K562 (cell line): ENCODE measurements at regions not wholly inside any gene's neighbourhood (a gene's known extent, or its start where the extent isn't known, plus 50 kb on each side); places are given as distances from the start of the nearest gene placed in this dataset.

Experiments used
- ATAC-seq: fragments of 200-7000 bp; cut with Tn5 transposase; 3 replicates; pipeline ENCODE4 v1.9.1; 2020; ENCODE audit warnings: moderate library complexity
- BruUV-seq: library from RNA; stranded (reverse); fragments of 400-500 nt; replicated peaks from 2 replicates; lab custom pipeline; 2021; lab: Mats Ljungman, UMichigan
- CTCF ChIA-PET: fragments of 300-600 bp; formaldehyde crosslinking; extraction: SDS; loops from one replicate; lab custom pipeline; 2021; ENCODE audit warnings: low intra/inter-chr PET ratio; lab: Yijun Ruan, JAX
- POLR2A ChIA-PET: fragments of 300-600, 350-650 bp; sonication (Branson Sonifier 250); formaldehyde crosslinking; extraction: SDS; loops from one replicate; lab custom pipeline; 2021; ENCODE audit warnings: antibody characterized with exemption, inconsistent platforms; lab: Yijun Ruan, JAX
- DNase-seq, 4 experiments: peaks; one replicate each; pipeline versions ENCODE4 v3.0.0 to v3.0.0-alpha.2; 2011 to 2018; ENCODE audit warnings: low spot score in 3 of 4, mixed read lengths in 3 of 4; ENCODE audit errors: extremely low read depth in 1 of 4
- FAIRE-seq: peaks from 2 replicates; lab custom pipeline; 2011; peaks lifted over from hg19 to GRCh38; lab: Jason Lieb, UNC
- H2AFZ ChIP-seq: 2 replicates; pipeline ENCODE4 v1.6.0; 2011; ENCODE audit warnings: low read depth, low read length, control low read depth, inconsistent platforms
- H3K27ac ChIP-seq: fragments of 200-600 bp; 3 replicates; pipeline ENCODE4 v1.8.0; 2011; ENCODE audit warnings: low read depth, mild to moderate bottlenecking, control low read depth, inconsistent platforms, low read length, moderate library complexity, mixed read lengths; ENCODE audit errors: extremely low read depth
- H3K27me3 ChIP-seq, 2 experiments: fragments of 300-600 bp in 1 of 2; 2 replicates in 1 of 2; 3 replicates in 1 of 2; pipeline versions ENCODE4 v1.6.0 to v1.8.0; 2011; ENCODE audit warnings: inconsistent platforms in 2 of 2, low read length in 2 of 2, mild to moderate bottlenecking in 1 of 2, mixed read lengths in 1 of 2, moderate library complexity in 1 of 2; ENCODE audit not compliant: control insufficient read depth in 2 of 2, insufficient read depth in 2 of 2
- H3K36me3 ChIP-seq: fragments of 300-600 bp; 3 replicates; pipeline ENCODE4 v1.8.0; 2011; ENCODE audit warnings: mild to moderate bottlenecking, low read length, inconsistent platforms; ENCODE audit not compliant: control insufficient read depth, insufficient read depth
- H3K4me1 ChIP-seq, 2 experiments: fragments of 200-600 bp in 1 of 2; replicated peaks in 1 of 2; 2 replicates in 1 of 2; 3 replicates in 1 of 2; pipeline versions ENCODE4 v1.5.1 to v1.8.0; 2011; ENCODE audit warnings: inconsistent platforms in 2 of 2, low read length in 2 of 2, mild to moderate bottlenecking in 1 of 2, mixed read lengths in 1 of 2, moderate library complexity in 1 of 2; ENCODE audit not compliant: control insufficient read depth in 2 of 2, insufficient read depth in 2 of 2
- H3K4me2 ChIP-seq: 2 replicates; pipeline ENCODE4 v1.6.1; 2011; ENCODE audit warnings: low read length, control low read depth, inconsistent platforms, mixed read lengths; ENCODE audit not compliant: insufficient read depth
- H3K4me3 ChIP-seq: fragments of 200-600 bp; sonication (generic), shearing (Covaris generic); 2 replicates; pipeline ENCODE4 v1.5.1; 2016; ENCODE audit warnings: control low read depth, inconsistent platforms
- H3K79me2 ChIP-seq: fragments of 200-600 bp; 3 replicates; pipeline ENCODE4 v1.8.0; 2011; ENCODE audit warnings: low read length, inconsistent platforms; ENCODE audit not compliant: control insufficient read depth, insufficient read depth
- H3K9ac ChIP-seq, 2 experiments: 2 replicates each; pipeline versions ENCODE4 v1.6.0 to v1.6.1; 2011; ENCODE audit warnings: low read depth in 2 of 2, low read length in 2 of 2, control low read depth in 1 of 2, inconsistent platforms in 1 of 2, mild to moderate bottlenecking in 1 of 2, mixed read lengths in 1 of 2; ENCODE audit not compliant: insufficient read depth in 1 of 2
- H3K9me1 ChIP-seq: one replicate; pipeline ENCODE4 v1.6.0; 2011; ENCODE audit warnings: inconsistent platforms, mild to moderate bottlenecking, low read length, moderate library complexity; ENCODE audit not compliant: control insufficient read depth, insufficient read depth
- H3K9me3 ChIP-seq: replicated peaks from 2 replicates; pipeline ENCODE4 v1.5.1; 2011; ENCODE audit warnings: low read depth, low read length, inconsistent platforms; ENCODE audit not compliant: control insufficient read depth, insufficient read depth
- H4K20me1 ChIP-seq: replicated peaks from 2 replicates; pipeline ENCODE4 v1.6.1; 2011; ENCODE audit warnings: low read length, inconsistent platforms, mixed read lengths; ENCODE audit not compliant: control insufficient read depth, insufficient read depth
- PCBP1 ChIP-seq: fragments of 200-400 bp; formaldehyde crosslinking; IDR thresholded peaks from 2 replicates; pipeline ENCODE4 v1.6.1; 2018; ENCODE audit warnings: mild to moderate bottlenecking, low read depth, low read length; ENCODE audit not compliant: poor library complexity, severe bottlenecking
- PHF8 ChIP-seq: fragments of 200-600 bp; sonication (generic); IDR thresholded peaks from 2 replicates; pipeline ENCODE4 v1.6.1; 2012; ENCODE audit warnings: mixed run types, mild to moderate bottlenecking, inconsistent platforms, low read length, moderate library complexity, borderline replicate concordance
- PYGO2 ChIP-seq: fragments of 450-650 bp; IDR thresholded peaks from 2 replicates; pipeline ENCODE4 v1.6.1; 2016; ENCODE audit warnings: mild to moderate bottlenecking, missing genetic modification characterization, moderate library complexity, missing compliant biosample characterization
- RBFOX2 ChIP-seq: fragments of 200-400 bp; formaldehyde crosslinking; IDR thresholded peaks from 2 replicates; pipeline ENCODE4 v1.6.1; 2017; ENCODE audit warnings: low read depth, mild to moderate bottlenecking, low read length, moderate library complexity
- TEAD1 ChIP-seq, 2 experiments: fragments of 450-650 bp in 1 of 2; sonication (generic) in 1 of 2; formaldehyde crosslinking; IDR thresholded peaks; 2 replicates each; pipeline versions ENCODE4 v1.4.0 to v1.8.0; 2020 to 2022; ENCODE audit warnings: mild to moderate bottlenecking in 2 of 2, missing genetic modification reagents in 1 of 2
- ZNF175 ChIP-seq: fragments of 200-800 bp; sonication (Bioruptor generic); IDR thresholded peaks from 2 replicates; pipeline ENCODE4 v1.6.1; 2016; ENCODE audit warnings: low read depth, mild to moderate bottlenecking, missing genetic modification characterization, missing compliant biosample characterization
- ZNF444 ChIP-seq: fragments of 250-450 bp; sonication (Bioruptor Pico); IDR thresholded peaks from 2 replicates; pipeline ENCODE4 v1.4.0; 2020; ENCODE audit warnings: mild to moderate bottlenecking, moderate library complexity
- ZNF584 ChIP-seq: fragments of 200-800 bp; sonication (Bioruptor generic); IDR thresholded peaks from 2 replicates; pipeline ENCODE4 v1.6.1; 2016; ENCODE audit warnings: low read depth, mild to moderate bottlenecking, missing genetic modification characterization, missing compliant biosample characterization
- WGBS: fragments of 100-300 bp; shearing (Covaris generic); methylation state at CpG from one replicate; pipeline ENCODE4 v1.1.6; 2016; ENCODE audit warnings: low coverage, mixed read lengths; ENCODE audit not compliant: insufficient coverage; ENCODE audit errors: missing lambda C conversion rate; 5-methylcytosine and 5-hydroxymethylcytosine counted together
- in situ Hi-C: fragments of 300-500 bp; cut with MboI; formaldehyde crosslinking; loops from 4 replicates; pipeline ENCODE4 v1.15.0; 2018; ENCODE audit warnings: inconsistent platforms, mixed read lengths
- intact Hi-C: fragments of 100-400 bp; cut with micrococcal nuclease; formaldehyde crosslinking; loops from 2 replicates; pipeline ENCODE4 v1.14.2; 2022
- TF ChIP-seq, protein P1 (sequence below): sonication (generic); formaldehyde crosslinking; IDR thresholded peaks from 2 replicates; pipeline ENCODE4 v1.9.0; 2022; ENCODE audit warnings: mild to moderate bottlenecking, missing genetic modification reagents
- TF ChIP-seq, protein P2 (sequence below): fragments of 450-650 bp; IDR thresholded peaks from 2 replicates; pipeline ENCODE4 v1.6.1; 2016; ENCODE audit warnings: mild to moderate bottlenecking, moderate library complexity

GRCh38 chr1:3976821-3977220, 76.7 kb upstream of the C1orf174 start:
- H3K9ac ChIP-seq, result peak overlapping the region; percentile 61 to 92; a peak in 3 of 4 replicates
- H2AFZ ChIP-seq, result peak overlapping the region; percentile 57
- peak; percentile 39 for ATAC-seq
- in situ Hi-C loops, result no loop called here
- intact Hi-C loops, result no loop called here
- no peak for FAIRE-seq
- no peaks in the 10 kb centered on the region; the same call in 1 of the 2 replicates for H4K20me1 ChIP-seq
- peaks cover 7 to 31% of the 10 kb centered on the region in 2 experiments for H3K27me3 ChIP-seq
- POLR2A ChIA-PET, result interaction anchor here (0.9 to 1.0 kb wide), 2 partner anchors 9 to 72 kb away, joined by 3 read pairs; no protein-coding TSS in a partner anchor
- H3K4me2 ChIP-seq, result peak overlapping the region; percentile 81
- no peaks in the 10 kb centered on the region for H3K9me3 ChIP-seq
- peak overlapping the region; percentile 48; the same call in 2 of the 3 replicates for H3K27ac ChIP-seq
- H3K79me2 ChIP-seq, result peaks cover 25% of the 10 kb centered on the region
- peak in 2 of 4 experiments; percentile 27 to 31 for DNase-seq
- 9% methylated on average over 23 of the region's 23 CpGs for WGBS
- peak overlapping the region; percentile 46 for H3K4me3 ChIP-seq
- no TSS peak for BruUV-seq
- H3K4me1 ChIP-seq, result peaks cover 0 to 30% of the 10 kb centered on the region in 2 experiments; a peak in 3 of 5 replicates
- CTCF ChIA-PET, result no interaction called here
- H3K36me3 ChIP-seq, result peaks cover 6% of the 10 kb centered on the region; the same call in 2 of the 3 replicates
- H3K9me1 ChIP-seq, result no peaks in the 10 kb centered on the region
- no peak for TF ChIP-seq ZNF175
- no peak for TF ChIP-seq ZNF584 (CRISPR knock-in tag)
- TF ChIP-seq, protein P1, sequence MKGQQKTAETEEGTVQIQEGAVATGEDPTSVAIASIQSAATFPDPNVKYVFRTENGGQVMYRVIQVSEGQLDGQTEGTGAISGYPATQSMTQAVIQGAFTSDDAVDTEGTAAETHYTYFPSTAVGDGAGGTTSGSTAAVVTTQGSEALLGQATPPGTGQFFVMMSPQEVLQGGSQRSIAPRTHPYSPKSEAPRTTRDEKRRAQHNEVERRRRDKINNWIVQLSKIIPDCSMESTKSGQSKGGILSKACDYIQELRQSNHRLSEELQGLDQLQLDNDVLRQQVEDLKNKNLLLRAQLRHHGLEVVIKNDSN (CRISPR knock-in tag), result peak; percentile 29; the same call in 1 of the 2 replicates
- TF ChIP-seq ZNF444 (CRISPR knock-in tag), result no peak
- TF ChIP-seq PHF8, result no peak
- TF ChIP-seq TEAD1 (CRISPR knock-in tag; IDR thresholded peaks at IDR 0.05), result 0 out of 4 replicates have a peak, but pooled peaks of 1 of the 2 experiments have one; percentile 32
- no peak for TF ChIP-seq PYGO2 (tag)
- TF ChIP-seq RBFOX2, result peak; percentile 40; the same call in 1 of the 2 replicates
- TF ChIP-seq, protein P2, sequence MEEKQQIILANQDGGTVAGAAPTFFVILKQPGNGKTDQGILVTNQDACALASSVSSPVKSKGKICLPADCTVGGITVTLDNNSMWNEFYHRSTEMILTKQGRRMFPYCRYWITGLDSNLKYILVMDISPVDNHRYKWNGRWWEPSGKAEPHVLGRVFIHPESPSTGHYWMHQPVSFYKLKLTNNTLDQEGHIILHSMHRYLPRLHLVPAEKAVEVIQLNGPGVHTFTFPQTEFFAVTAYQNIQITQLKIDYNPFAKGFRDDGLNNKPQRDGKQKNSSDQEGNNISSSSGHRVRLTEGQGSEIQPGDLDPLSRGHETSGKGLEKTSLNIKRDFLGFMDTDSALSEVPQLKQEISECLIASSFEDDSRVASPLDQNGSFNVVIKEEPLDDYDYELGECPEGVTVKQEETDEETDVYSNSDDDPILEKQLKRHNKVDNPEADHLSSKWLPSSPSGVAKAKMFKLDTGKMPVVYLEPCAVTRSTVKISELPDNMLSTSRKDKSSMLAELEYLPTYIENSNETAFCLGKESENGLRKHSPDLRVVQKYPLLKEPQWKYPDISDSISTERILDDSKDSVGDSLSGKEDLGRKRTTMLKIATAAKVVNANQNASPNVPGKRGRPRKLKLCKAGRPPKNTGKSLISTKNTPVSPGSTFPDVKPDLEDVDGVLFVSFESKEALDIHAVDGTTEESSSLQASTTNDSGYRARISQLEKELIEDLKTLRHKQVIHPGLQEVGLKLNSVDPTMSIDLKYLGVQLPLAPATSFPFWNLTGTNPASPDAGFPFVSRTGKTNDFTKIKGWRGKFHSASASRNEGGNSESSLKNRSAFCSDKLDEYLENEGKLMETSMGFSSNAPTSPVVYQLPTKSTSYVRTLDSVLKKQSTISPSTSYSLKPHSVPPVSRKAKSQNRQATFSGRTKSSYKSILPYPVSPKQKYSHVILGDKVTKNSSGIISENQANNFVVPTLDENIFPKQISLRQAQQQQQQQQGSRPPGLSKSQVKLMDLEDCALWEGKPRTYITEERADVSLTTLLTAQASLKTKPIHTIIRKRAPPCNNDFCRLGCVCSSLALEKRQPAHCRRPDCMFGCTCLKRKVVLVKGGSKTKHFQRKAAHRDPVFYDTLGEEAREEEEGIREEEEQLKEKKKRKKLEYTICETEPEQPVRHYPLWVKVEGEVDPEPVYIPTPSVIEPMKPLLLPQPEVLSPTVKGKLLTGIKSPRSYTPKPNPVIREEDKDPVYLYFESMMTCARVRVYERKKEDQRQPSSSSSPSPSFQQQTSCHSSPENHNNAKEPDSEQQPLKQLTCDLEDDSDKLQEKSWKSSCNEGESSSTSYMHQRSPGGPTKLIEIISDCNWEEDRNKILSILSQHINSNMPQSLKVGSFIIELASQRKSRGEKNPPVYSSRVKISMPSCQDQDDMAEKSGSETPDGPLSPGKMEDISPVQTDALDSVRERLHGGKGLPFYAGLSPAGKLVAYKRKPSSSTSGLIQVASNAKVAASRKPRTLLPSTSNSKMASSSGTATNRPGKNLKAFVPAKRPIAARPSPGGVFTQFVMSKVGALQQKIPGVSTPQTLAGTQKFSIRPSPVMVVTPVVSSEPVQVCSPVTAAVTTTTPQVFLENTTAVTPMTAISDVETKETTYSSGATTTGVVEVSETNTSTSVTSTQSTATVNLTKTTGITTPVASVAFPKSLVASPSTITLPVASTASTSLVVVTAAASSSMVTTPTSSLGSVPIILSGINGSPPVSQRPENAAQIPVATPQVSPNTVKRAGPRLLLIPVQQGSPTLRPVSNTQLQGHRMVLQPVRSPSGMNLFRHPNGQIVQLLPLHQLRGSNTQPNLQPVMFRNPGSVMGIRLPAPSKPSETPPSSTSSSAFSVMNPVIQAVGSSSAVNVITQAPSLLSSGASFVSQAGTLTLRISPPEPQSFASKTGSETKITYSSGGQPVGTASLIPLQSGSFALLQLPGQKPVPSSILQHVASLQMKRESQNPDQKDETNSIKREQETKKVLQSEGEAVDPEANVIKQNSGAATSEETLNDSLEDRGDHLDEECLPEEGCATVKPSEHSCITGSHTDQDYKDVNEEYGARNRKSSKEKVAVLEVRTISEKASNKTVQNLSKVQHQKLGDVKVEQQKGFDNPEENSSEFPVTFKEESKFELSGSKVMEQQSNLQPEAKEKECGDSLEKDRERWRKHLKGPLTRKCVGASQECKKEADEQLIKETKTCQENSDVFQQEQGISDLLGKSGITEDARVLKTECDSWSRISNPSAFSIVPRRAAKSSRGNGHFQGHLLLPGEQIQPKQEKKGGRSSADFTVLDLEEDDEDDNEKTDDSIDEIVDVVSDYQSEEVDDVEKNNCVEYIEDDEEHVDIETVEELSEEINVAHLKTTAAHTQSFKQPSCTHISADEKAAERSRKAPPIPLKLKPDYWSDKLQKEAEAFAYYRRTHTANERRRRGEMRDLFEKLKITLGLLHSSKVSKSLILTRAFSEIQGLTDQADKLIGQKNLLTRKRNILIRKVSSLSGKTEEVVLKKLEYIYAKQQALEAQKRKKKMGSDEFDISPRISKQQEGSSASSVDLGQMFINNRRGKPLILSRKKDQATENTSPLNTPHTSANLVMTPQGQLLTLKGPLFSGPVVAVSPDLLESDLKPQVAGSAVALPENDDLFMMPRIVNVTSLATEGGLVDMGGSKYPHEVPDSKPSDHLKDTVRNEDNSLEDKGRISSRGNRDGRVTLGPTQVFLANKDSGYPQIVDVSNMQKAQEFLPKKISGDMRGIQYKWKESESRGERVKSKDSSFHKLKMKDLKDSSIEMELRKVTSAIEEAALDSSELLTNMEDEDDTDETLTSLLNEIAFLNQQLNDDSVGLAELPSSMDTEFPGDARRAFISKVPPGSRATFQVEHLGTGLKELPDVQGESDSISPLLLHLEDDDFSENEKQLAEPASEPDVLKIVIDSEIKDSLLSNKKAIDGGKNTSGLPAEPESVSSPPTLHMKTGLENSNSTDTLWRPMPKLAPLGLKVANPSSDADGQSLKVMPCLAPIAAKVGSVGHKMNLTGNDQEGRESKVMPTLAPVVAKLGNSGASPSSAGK, result peak; percentile 68; the same call in 1 of the 2 replicates
- no peak for TF ChIP-seq PCBP1
